ENCODE measurements at regions not wholly inside any gene's neighbourhood (a gene's known extent, or its start where the extent isn't known, plus 50 kb on each side); places are given as distances from the start of the nearest gene placed in this dataset.
A peak's percentile ranks its signal among the peaks of the same experiment; 100 is the strongest.

GRCh38 chr3:31356941-31357340, 175.8 kb upstream of the STT3B start:
- TF ChIP-seq EP300 (IDR thresholded peaks at IDR 0.05) (no peak), POLR2A (IDR thresholded peaks at IDR 0.05) (no peak), CTCF (IDR thresholded peaks at IDR 0.05) (no peak)
- WGBS, 2 donors, result 78 to 82% methylated on average over 9 of the region's 9 CpGs
- DNase-seq (ENCODE audit: low spot score in 2 of 2), result peak in 1 of 2 donors; percentile 14
- Histone ChIP-seq H3K9me3 (peaks cover 0 to 2% (median 0%) of the 10 kb centered on the region in 4 donors), H3K36me3 (no peaks in the 10 kb centered on the region), H3K27me3 (no peaks in the 10 kb centered on the region), H3K4me3 (no peak overlapping the region), H3K4me1 (peaks cover 0 to 15% (median 0%) of the 10 kb centered on the region in 4 donors), H3K27ac (no peak overlapping the region)

- Histone ChIP-seq H3K36me3 (no peaks in the 10 kb centered on the region), H3K27me3 (no peaks in the 10 kb centered on the region), H3K4me1 (peaks cover 0 to 16% (median 0%) of the 10 kb centered on the region in 4 donors), H3K4me3 (no peak overlapping the region), H3K9me3 (peaks cover 0 to 2% (median 0%) of the 10 kb centered on the region in 4 donors), H3K27ac (no peak overlapping the region)
- WGBS, 2 donors, result 90 to 93% methylated on average over 2 of the region's 2 CpGs
- no peak for DNase-seq (ENCODE audit: low spot score in 2 of 2)
- no peak for TF ChIP-seq CTCF (IDR thresholded peaks at IDR 0.05)
- TF ChIP-seq POLR2A (IDR thresholded peaks at IDR 0.05), result no peak
- TF ChIP-seq EP300 (IDR thresholded peaks at IDR 0.05), result no peak
Measured at GRCh38 chr3:31357451-31357850, 175.3 kb upstream of the STT3B start.

GRCh38 chr3:31358473-31359070, 174.2 kb upstream of the STT3B start:
- no peak for DNase-seq (ENCODE audit: low spot score in 2 of 2)
- H3K4me3 ChIP-seq, result no peak overlapping the region
- H3K27ac ChIP-seq, result no peak overlapping the region
- H3K4me1 ChIP-seq, result peaks cover 0 to 16% (median 0%) of the 10 kb centered on the region in 4 donors
- no peaks in the 10 kb centered on the region for H3K36me3 ChIP-seq
- H3K9me3 ChIP-seq, result peaks cover 0 to 2% (median 0%) of the 10 kb centered on the region in 4 donors
- 73 to 83% methylated on average over 1 of the region's 1 CpG for WGBS, 2 donors
- TF ChIP-seq EP300 (IDR thresholded peaks at IDR 0.05), result no peak
- TF ChIP-seq CTCF (IDR thresholded peaks at IDR 0.05), result no peak
- TF ChIP-seq POLR2A (IDR thresholded peaks at IDR 0.05), result no peak
- H3K27me3 ChIP-seq, result no peaks in the 10 kb centered on the region

GRCh38 chr3:31361371-31362273, 171.1 kb upstream of the STT3B start:
- WGBS, 2 donors, result 46 to 48% methylated on average over 6 of the region's 6 CpGs
- TF ChIP-seq EP300 (IDR thresholded peaks at IDR 0.05), result no peak
- TF ChIP-seq CTCF (IDR thresholded peaks at IDR 0.05), result no peak
- no peak for TF ChIP-seq POLR2A (IDR thresholded peaks at IDR 0.05)
- no peaks in the 10 kb centered on the region for H3K9me3 ChIP-seq
- DNase-seq (ENCODE audit: low spot score in 2 of 2), result no peak
- H3K4me3 ChIP-seq, result no peak overlapping the region
- no peaks in the 10 kb centered on the region for H3K36me3 ChIP-seq
- peak overlapping the region in 2 of 4 donors; percentile 15 to 61 for H3K27ac ChIP-seq
- no peaks in the 10 kb centered on the region for H3K27me3 ChIP-seq
- peaks cover 0 to 16% (median 0%) of the 10 kb centered on the region in 4 donors for H3K4me1 ChIP-seq

GRCh38 chr3:31364188-31364587, 168.5 kb upstream of the STT3B start:
- no peak overlapping the region for H3K27ac ChIP-seq
- no peaks in the 10 kb centered on the region for H3K9me3 ChIP-seq
- H3K4me3 ChIP-seq, result no peak overlapping the region
- TF ChIP-seq CTCF (IDR thresholded peaks at IDR 0.05), result no peak
- H3K36me3 ChIP-seq, result no peaks in the 10 kb centered on the region
- H3K4me1 ChIP-seq, result peaks cover 0 to 16% (median 0%) of the 10 kb centered on the region in 4 donors
- DNase-seq (ENCODE audit: low spot score in 2 of 2), result no peak
- 93% methylated on average over 1 of the region's 1 CpG for WGBS, 2 donors
- H3K27me3 ChIP-seq, result no peaks in the 10 kb centered on the region
